ENCODE measurements at regions not wholly inside any gene's neighbourhood (a gene's known extent, or its start where the extent isn't known, plus 50 kb on each side); places are given as distances from the start of the nearest gene placed in this dataset.
"Not testable (repeated sequence)": the region's sequence is repeated elsewhere in the genome, so short reads cannot be mapped to it uniquely, and the experiment has no call there.

DNA sequence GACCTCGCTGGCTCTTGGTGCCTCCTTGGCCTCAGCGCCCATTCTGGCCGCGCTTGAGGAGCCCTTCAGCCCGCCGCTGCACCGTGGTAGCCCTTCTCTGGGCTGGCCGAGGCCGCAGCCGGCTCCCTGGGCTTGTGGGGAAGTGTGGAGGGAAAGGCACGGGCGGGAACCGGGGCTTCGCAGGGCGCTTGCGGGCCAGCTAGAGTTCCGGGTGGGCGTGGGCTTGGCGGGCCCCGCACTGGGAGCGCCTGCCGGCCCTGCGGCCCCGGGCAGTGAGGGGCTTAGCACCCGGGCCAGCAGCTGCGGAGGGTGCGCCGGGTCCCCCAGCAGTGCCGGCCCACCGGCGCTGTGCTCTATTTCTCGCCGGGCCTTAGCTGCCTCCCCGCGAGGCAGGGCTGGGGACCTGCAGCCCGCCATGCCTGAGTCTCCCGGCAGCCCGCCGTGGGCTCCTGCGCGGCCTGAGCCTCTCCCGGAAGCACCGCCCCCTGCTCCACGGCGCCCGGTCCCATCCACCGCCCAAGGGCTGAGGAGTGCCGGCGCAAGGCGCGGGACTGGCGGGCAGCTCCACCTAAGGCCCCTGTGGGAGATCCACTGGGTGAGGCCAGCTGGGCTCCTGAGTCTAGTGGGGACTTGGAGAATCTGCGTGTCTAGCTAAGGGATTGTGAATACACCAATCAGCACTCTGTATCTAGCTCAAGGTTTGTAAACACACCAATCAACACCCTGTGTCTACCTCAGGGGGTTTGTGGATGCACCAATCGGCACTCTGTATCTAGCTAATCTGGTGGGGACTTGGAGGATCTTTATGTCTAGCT lies 141.1 kb downstream of the SLCO4C1 start:
- H3K27ac Mint-ChIP-seq (ENCODE audit: unreplicated experiment); H3K27me3 ChIP-seq (replicated peaks; ENCODE audit: control insufficient read depth, insufficient read depth, low read length); H3K4me3 Mint-ChIP-seq (ENCODE audit: unreplicated experiment); POLR2A ChIA-PET; H3K4me3 ChIP-seq (ENCODE audit: low read depth, low read length); H3K27me3 Mint-ChIP-seq (ENCODE audit: insufficient read depth, unreplicated experiment); DNase-seq; H3K36me3 Mint-ChIP-seq (ENCODE audit: insufficient read depth, unreplicated experiment); H3K9me3 ChIP-seq; H3K36me3 ChIP-seq (ENCODE audit: control insufficient read depth, insufficient read depth, low read length); BruUV-seq (replicated peaks): not testable (repeated sequence)
- H3K4me1 ChIP-seq: peaks cover 14% of the 10 kb centered on the region
- CTCF ChIA-PET: interaction anchor here (0.7 to 1.1 kb wide), 2 partner anchors 213 to 317 kb away, joined by 3 to 5 read pairs; no protein-coding TSS in a partner anchor
- H3K4me1 Mint-ChIP-seq (ENCODE audit: low read depth, unreplicated experiment): peaks cover 25% of the 10 kb centered on the region
- intact Hi-C loops (cut with micrococcal nuclease; ENCODE audit: unreplicated experiment): loop anchor here (5.0 kb wide), 1 partner anchor 178 kb away; no protein-coding TSS in a partner anchor
- peaks cover 14% of the 10 kb centered on the region for H3K9me3 Mint-ChIP-seq (ENCODE audit: unreplicated experiment)

DNA sequence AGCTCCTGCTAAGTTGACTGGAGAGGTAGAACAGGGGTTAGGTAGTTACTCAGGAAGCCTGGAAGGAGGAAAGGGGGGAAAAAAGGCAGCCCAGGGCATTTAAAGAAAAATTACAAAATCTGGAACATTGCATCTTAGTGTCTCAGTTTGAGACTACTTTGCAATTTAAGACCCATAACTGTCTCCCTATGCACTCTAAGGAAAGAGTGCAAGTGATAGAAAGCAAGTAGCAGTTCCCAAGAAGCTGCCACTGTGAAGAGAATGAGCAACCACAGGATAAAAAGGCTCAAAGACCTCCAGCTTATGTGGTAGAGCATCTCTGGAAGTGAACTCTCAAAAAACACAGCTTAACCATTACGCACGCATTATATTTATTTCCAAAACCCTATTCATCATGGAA lies 141.8 kb downstream of the SLCO4C1 start:
- TF ChIP-seq, protein P1, sequence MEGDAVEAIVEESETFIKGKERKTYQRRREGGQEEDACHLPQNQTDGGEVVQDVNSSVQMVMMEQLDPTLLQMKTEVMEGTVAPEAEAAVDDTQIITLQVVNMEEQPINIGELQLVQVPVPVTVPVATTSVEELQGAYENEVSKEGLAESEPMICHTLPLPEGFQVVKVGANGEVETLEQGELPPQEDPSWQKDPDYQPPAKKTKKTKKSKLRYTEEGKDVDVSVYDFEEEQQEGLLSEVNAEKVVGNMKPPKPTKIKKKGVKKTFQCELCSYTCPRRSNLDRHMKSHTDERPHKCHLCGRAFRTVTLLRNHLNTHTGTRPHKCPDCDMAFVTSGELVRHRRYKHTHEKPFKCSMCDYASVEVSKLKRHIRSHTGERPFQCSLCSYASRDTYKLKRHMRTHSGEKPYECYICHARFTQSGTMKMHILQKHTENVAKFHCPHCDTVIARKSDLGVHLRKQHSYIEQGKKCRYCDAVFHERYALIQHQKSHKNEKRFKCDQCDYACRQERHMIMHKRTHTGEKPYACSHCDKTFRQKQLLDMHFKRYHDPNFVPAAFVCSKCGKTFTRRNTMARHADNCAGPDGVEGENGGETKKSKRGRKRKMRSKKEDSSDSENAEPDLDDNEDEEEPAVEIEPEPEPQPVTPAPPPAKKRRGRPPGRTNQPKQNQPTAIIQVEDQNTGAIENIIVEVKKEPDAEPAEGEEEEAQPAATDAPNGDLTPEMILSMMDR (IDR thresholded peaks at IDR 0.05; ENCODE audit: insufficient read depth in 1 of 2, low read depth in 1 of 2, low read length in 1 of 2, severe bottlenecking in 1 of 2, unreplicated experiment in 1 of 2): no peak
- H3K9me3 Mint-ChIP-seq (ENCODE audit: unreplicated experiment): peaks cover 14% of the 10 kb centered on the region
- ChIA-PET CTCF (interaction anchor here (1.1 kb wide), 1 partner anchor 212 kb away, joined by 3 read pairs; no protein-coding TSS in a partner anchor), POLR2A (no interaction called here)
- no TSS peak for BruUV-seq (replicated peaks)
- intact Hi-C loops (cut with micrococcal nuclease; ENCODE audit: unreplicated experiment): loop anchor here (5.0 kb wide), 1 partner anchor 177 kb away; no protein-coding TSS in a partner anchor
- Histone ChIP-seq H3K27me3 (replicated peaks; ENCODE audit: control insufficient read depth, insufficient read depth, low read length) (no peaks in the 10 kb centered on the region), H3K4me3 (ENCODE audit: low read depth, low read length) (no peak overlapping the region), H3K9me3 (no peaks in the 10 kb centered on the region), H3K4me1 (peaks cover 20% of the 10 kb centered on the region), H3K36me3 (ENCODE audit: control insufficient read depth, insufficient read depth, low read length) (no peaks in the 10 kb centered on the region)
- peaks cover 32% of the 10 kb centered on the region for H3K4me1 Mint-ChIP-seq (ENCODE audit: low read depth, unreplicated experiment)
- no peak overlapping the region for H3K27ac Mint-ChIP-seq (ENCODE audit: unreplicated experiment)
- no peak overlapping the region for H3K4me3 Mint-ChIP-seq (ENCODE audit: unreplicated experiment)
- H3K36me3 Mint-ChIP-seq (ENCODE audit: insufficient read depth, unreplicated experiment): no peaks in the 10 kb centered on the region
- DNase-seq: no peak
- no peaks in the 10 kb centered on the region for H3K27me3 Mint-ChIP-seq (ENCODE audit: insufficient read depth, unreplicated experiment)

DNA sequence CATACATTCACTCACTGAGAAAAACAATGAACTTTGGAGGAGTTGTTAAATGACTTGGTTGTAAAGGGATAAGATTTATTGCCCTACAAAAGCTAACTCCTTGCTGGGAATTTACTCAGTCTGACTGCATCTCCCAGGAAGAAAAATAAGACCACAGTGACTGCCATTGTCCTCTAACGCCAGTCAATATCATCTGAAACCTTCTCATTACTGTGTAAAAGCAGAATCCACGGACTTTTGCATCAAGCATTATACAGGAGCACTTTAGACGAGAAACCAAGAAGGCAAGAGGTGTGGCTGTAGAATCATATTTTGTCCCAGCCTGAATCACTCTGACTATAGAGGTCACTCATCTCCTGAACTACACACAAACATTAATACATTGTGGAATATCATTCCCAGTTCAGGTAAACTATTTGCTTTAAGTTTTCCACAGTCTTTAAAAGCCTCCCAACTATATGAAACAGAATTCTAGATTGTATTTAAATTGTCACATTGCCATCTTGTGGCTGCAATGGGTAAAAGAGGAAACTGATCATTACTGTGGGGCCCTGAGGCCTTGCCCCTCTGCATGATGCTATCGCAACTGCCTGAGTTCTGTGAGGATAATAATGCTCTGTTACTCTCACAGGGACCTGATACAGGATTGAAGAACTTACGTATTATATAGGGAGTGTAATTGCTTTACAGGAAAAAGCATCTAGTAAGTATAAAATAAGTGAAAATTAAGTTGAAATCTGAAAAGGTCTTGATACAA lies 142.9 kb downstream of the SLCO4C1 start:
- no TSS peak for BruUV-seq (replicated peaks)

More for the DNA sequence above, 142.9 kb downstream of the SLCO4C1 start:
- Histone ChIP-seq H3K4me1 (peaks cover 20% of the 10 kb centered on the region), H3K9me3 (no peaks in the 10 kb centered on the region), H3K36me3 (ENCODE audit: control insufficient read depth, insufficient read depth, low read length) (no peaks in the 10 kb centered on the region), H3K4me3 (ENCODE audit: low read depth, low read length) (no peak overlapping the region), H3K27me3 (replicated peaks; ENCODE audit: control insufficient read depth, insufficient read depth, low read length) (no peaks in the 10 kb centered on the region)
- Mint-ChIP-seq H3K27ac (ENCODE audit: unreplicated experiment) (peak overlapping the region; percentile 33), H3K36me3 (ENCODE audit: insufficient read depth, unreplicated experiment) (no peaks in the 10 kb centered on the region), H3K27me3 (ENCODE audit: insufficient read depth, unreplicated experiment) (no peaks in the 10 kb centered on the region), H3K9me3 (ENCODE audit: unreplicated experiment) (peaks cover 9% of the 10 kb centered on the region), H3K4me3 (ENCODE audit: unreplicated experiment) (no peak overlapping the region), H3K4me1 (ENCODE audit: low read depth, unreplicated experiment) (peaks cover 33% of the 10 kb centered on the region)
- intact Hi-C loops (cut with micrococcal nuclease; ENCODE audit: unreplicated experiment): loop anchor here (1.0 to 5.0 kb wide), 6 partner anchors 47 to 211 kb away; no protein-coding TSS in a partner anchor
- POLR2A ChIA-PET: no interaction called here
- TF ChIP-seq, protein P1 (IDR thresholded peaks at IDR 0.05; ENCODE audit: insufficient read depth in 1 of 2, low read depth in 1 of 2, low read length in 1 of 2, severe bottlenecking in 1 of 2, unreplicated experiment in 1 of 2): peak; percentile 58 to 61
- peak in 1 of 2 experiments; percentile 59 for DNase-seq
- CTCF ChIA-PET: no interaction called here
